GM12878 (cell line): ENCODE measurements at regions not wholly inside any gene's neighbourhood (a gene's known extent, or its start where the extent isn't known, plus 50 kb on each side); places are given as distances from the start of the nearest gene placed in this dataset.

ENCODE experiments used
- ATAC-seq: fragments of 200-7000 bp; cut with Tn5 transposase; 3 replicates; pipeline ENCODE4 v1.9.1; 2020; ENCODE audit warnings: mild to moderate bottlenecking, moderate library complexity
- BruUV-seq: library from RNA; stranded (reverse); fragments of 400-500 nt; replicated peaks from 2 replicates; lab custom pipeline; 2021; lab: Mats Ljungman, UMichigan
- CTCF ChIA-PET: fragments of 300-600 bp; sonication (Branson Sonifier 250); formaldehyde crosslinking; extraction: SDS; loops from one replicate; lab custom pipeline; 2021; ENCODE audit warnings: inconsistent platforms; lab: Yijun Ruan, JAX
- POLR2A ChIA-PET: fragments of 350-600 bp; formaldehyde crosslinking; extraction: SDS; loops from one replicate; lab custom pipeline; 2021; ENCODE audit warnings: inconsistent platforms; lab: Charles Lee
- RAD21 ChIA-PET: fragments of 300-600 bp; sonication (Branson Sonifier 250); formaldehyde crosslinking; loops from one replicate; lab custom pipeline; 2023; ENCODE audit warnings: antibody characterized with exemption; ENCODE audit not compliant: unreplicated experiment; lab: Charles Lee
- SMC1A ChIA-PET: fragments of 300-600 bp; sonication (Branson Sonifier 250); formaldehyde crosslinking; loops from one replicate; lab custom pipeline; 2023; ENCODE audit not compliant: unreplicated experiment, uncharacterized antibody; lab: Charles Lee
- DNase-seq: peaks from one replicate; pipeline ENCODE4 v3.0.0-alpha.2; 2011; ENCODE audit warnings: low read depth, low spot score
- FAIRE-seq: peaks from 3 replicates; lab custom pipeline; 2011; peaks lifted over from hg19 to GRCh38; lab: Jason Lieb, UNC
- H2AFZ ChIP-seq: 2 replicates; pipeline ENCODE4 v1.6.0; 2011; ENCODE audit warnings: low read depth, low read length, control low read depth; ENCODE audit not compliant: control insufficient read depth
- H3K27ac ChIP-seq: 2 replicates; pipeline ENCODE4 v1.5.1; 2011; ENCODE audit warnings: control low read depth; ENCODE audit not compliant: control insufficient read depth, insufficient read depth
- H3K27me3 ChIP-seq, 2 experiments: replicated peaks in 1 of 2; 2 replicates each; pipeline versions ENCODE4 v1.6.0 to v1.6.1; 2011; ENCODE audit warnings: low read length in 1 of 2; ENCODE audit not compliant: control insufficient read depth in 2 of 2, insufficient read depth in 2 of 2
- H3K36me3 ChIP-seq, 2 experiments: 2 replicates each; pipeline ENCODE4 v1.5.1; 2011; ENCODE audit warnings: low read length in 1 of 2; ENCODE audit not compliant: control insufficient read depth in 2 of 2, insufficient read depth in 2 of 2
- H3K4me1 ChIP-seq: 2 replicates; pipeline ENCODE4 v1.6.1; 2011; ENCODE audit warnings: mild to moderate bottlenecking, low read length, moderate library complexity, mixed read lengths; ENCODE audit not compliant: control insufficient read depth, insufficient read depth
- H3K4me2 ChIP-seq: 2 replicates; pipeline ENCODE4 v1.6.0; 2011; ENCODE audit warnings: control low read depth; ENCODE audit not compliant: control insufficient read depth, insufficient read depth
- H3K4me3 ChIP-seq: fragments of 200-600 bp; sonication (generic); 2 replicates; pipeline ENCODE4 v1.5.1; 2016
- H3K79me2 ChIP-seq: 2 replicates; pipeline ENCODE4 v1.6.0; 2011; ENCODE audit warnings: low read length; ENCODE audit not compliant: control insufficient read depth, insufficient read depth
- H3K9ac ChIP-seq: 2 replicates; pipeline ENCODE4 v1.8.0; 2011; ENCODE audit warnings: low read length, control low read depth, mixed read lengths; ENCODE audit not compliant: control insufficient read depth, insufficient read depth
- H3K9me3 ChIP-seq: replicated peaks from 3 replicates; pipeline ENCODE4 v1.5.1; 2011; ENCODE audit warnings: mild to moderate bottlenecking, low read length; ENCODE audit not compliant: control insufficient read depth, insufficient read depth
- H4K20me1 ChIP-seq: 2 replicates; pipeline ENCODE4 v1.6.0; 2011; ENCODE audit not compliant: control insufficient read depth, insufficient read depth
- ASH2L ChIP-seq: fragments of 300-600, 200-600 bp; sonication (generic); IDR thresholded peaks from 2 replicates; pipeline ENCODE4 v1.6.1; 2017; ENCODE audit warnings: low read depth, mild to moderate bottlenecking, borderline replicate concordance
- CBX3 ChIP-seq: fragments of 200-600 bp; sonication (generic); IDR thresholded peaks from 2 replicates; pipeline ENCODE4 v1.6.1; 2016; ENCODE audit warnings: low read depth, borderline replicate concordance
- CREB1 ChIP-seq: IDR thresholded peaks from 2 replicates; pipeline ENCODE4 v1.6.1; 2012; ENCODE audit warnings: low read depth, mild to moderate bottlenecking, inconsistent platforms
- EGR1 ChIP-seq, 2 experiments: IDR thresholded peaks; 1 replicate in 1 of 2; 2 replicates in 1 of 2; pipeline ENCODE4 v1.6.1; 2011 to 2012; ENCODE audit warnings: low read depth in 2 of 2, low read length in 2 of 2, borderline replicate concordance in 1 of 2, mild to moderate bottlenecking in 1 of 2, moderate library complexity in 1 of 2
- ETV6 ChIP-seq, 2 experiments: fragments of 450-650 bp in 1 of 2; IDR thresholded peaks in 1 of 2; conservative IDR thresholded peaks in 1 of 2; 2 replicates each; pipeline ENCODE4 v1.6.1; 2014; ENCODE audit warnings: antibody characterized with exemption in 1 of 2, borderline replicate concordance in 1 of 2, low read depth in 1 of 2, mild to moderate bottlenecking in 1 of 2, moderate library complexity in 1 of 2
- FOXK2 ChIP-seq: fragments of 450-650 bp; IDR thresholded peaks from 2 replicates; pipeline ENCODE4 v1.6.1; 2017; ENCODE audit warnings: mild to moderate bottlenecking, moderate library complexity
- IKZF1 ChIP-seq: fragments of 450-650 bp; conservative IDR thresholded peaks from 2 replicates; pipeline ENCODE4 v1.6.1; 2017; ENCODE audit warnings: antibody characterized with exemption, mild to moderate bottlenecking
- MTA3 ChIP-seq: IDR thresholded peaks from 2 replicates; pipeline ENCODE4 v1.6.1; 2012; ENCODE audit warnings: low read length, inconsistent platforms, borderline replicate concordance
- RB1 ChIP-seq: fragments of 450-650 bp; formaldehyde crosslinking; IDR thresholded peaks from 2 replicates; pipeline ENCODE4 v1.6.1; 2017; ENCODE audit warnings: mild to moderate bottlenecking, borderline replicate concordance
- SUZ12 ChIP-seq: fragments of 200-600 bp; sonication (generic); IDR thresholded peaks from one replicate; pipeline ENCODE4 v1.6.1; 2018; ENCODE audit warnings: antibody characterized with exemption, mild to moderate bottlenecking; ENCODE audit not compliant: unreplicated experiment
- TCF3 ChIP-seq: IDR thresholded peaks from 2 replicates; pipeline ENCODE4 v1.6.1; 2012; ENCODE audit warnings: low read depth, mild to moderate bottlenecking, low read length, borderline replicate concordance; ENCODE audit not compliant: insufficient read depth
- WGBS: methylation state at CpG from one replicate; pipeline ENCODE4 v1.1.6; 2016; ENCODE audit warnings: low lambda C conversion rate; ENCODE audit not compliant: insufficient replicate concordance, insufficient coverage; ENCODE audit errors: missing lambda C conversion rate; 5-methylcytosine and 5-hydroxymethylcytosine counted together
- in situ Hi-C: fragments of 300-500 bp; cut with MboI; formaldehyde crosslinking; loops from 9 replicates; pipeline ENCODE4 v1.14.3; 2018; ENCODE audit warnings: mixed read lengths
- intact Hi-C: fragments of 100-400 bp; cut with micrococcal nuclease; formaldehyde crosslinking; loops from one replicate; pipeline ENCODE4 v1.14.2; 2022; ENCODE audit not compliant: unreplicated experiment
- TF ChIP-seq, protein P1 (sequence below): IDR thresholded peaks from 2 replicates; pipeline ENCODE4 v1.6.1; 2012; ENCODE audit warnings: low read depth, low read length, improper control_type of control experiment
- TF ChIP-seq, protein P2 (sequence below): fragments of 450-650 bp; IDR thresholded peaks from 2 replicates; pipeline ENCODE4 v1.6.1; 2017; ENCODE audit warnings: low read depth, mild to moderate bottlenecking, moderate library complexity
- TF ChIP-seq, protein P3 (sequence below): IDR thresholded peaks from 2 replicates; pipeline ENCODE4 v1.6.1; 2011; ENCODE audit warnings: borderline replicate concordance, low read depth, mild to moderate bottlenecking, moderate library complexity, low read length; ENCODE audit not compliant: insufficient read depth, poor library complexity, severe bottlenecking
- TF ChIP-seq, protein P4 (sequence below): fragments of 450-650 bp; IDR thresholded peaks from 2 replicates; pipeline ENCODE4 v1.6.1; 2017; ENCODE audit warnings: mild to moderate bottlenecking, moderate library complexity

DNA sequence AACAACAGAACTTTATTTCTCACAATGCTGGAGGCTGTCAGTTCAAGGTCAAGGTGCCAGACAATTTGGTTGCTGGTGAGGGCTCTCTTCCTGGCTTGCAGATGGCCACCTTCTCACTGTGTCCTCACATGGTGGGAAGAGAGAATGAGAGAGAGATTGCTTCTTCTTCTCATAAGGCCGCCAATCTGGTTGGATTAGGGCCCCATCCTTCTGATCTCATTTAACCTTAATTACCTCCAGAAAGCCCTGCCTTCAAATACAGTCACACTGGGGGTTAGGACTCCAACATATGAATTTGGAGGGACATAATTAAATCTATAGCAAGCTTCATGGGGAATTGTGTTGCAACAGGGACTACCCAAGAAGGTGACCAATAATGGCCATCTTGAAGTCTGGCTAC is 110.2 kb downstream of the LHX2 start:
- H3K9ac ChIP-seq = no peak overlapping the region
- no peaks in the 10 kb centered on the region for H4K20me1 ChIP-seq
- RAD21 ChIA-PET = interaction anchor here (0.6 to 1.2 kb wide), 4 partner anchors 76 to 170 kb away, joined by 3 read pairs; no protein-coding TSS in a partner anchor
- H3K79me2 ChIP-seq = no peaks in the 10 kb centered on the region
- H3K27me3 ChIP-seq = no peaks in the 10 kb centered on the region
- FAIRE-seq (no peak), ATAC-seq (no peak), DNase-seq (no peak)
- in situ Hi-C loops = no loop called here
- no peaks in the 10 kb centered on the region for H3K36me3 ChIP-seq
- H3K27ac ChIP-seq = no peak overlapping the region
- POLR2A ChIA-PET = no interaction called here
- intact Hi-C loops = loop anchor here (10.0 kb wide), 2 partner anchors 233 to 263 kb away; no protein-coding TSS in a partner anchor
- H3K9me3 ChIP-seq = peaks cover 6% of the 10 kb centered on the region; the same call in 2 of the 3 replicates
- H3K4me3 ChIP-seq = no peak overlapping the region
- 0 out of 2 replicates have a peak, but pooled peaks cover 2% of the 10 kb centered on the region for H3K4me1 ChIP-seq
- CTCF ChIA-PET = interaction anchor here (0.8 to 2.4 kb wide), 9 partner anchors 11 to 415 kb away, joined by 3 to 11 read pairs (median 4); no protein-coding TSS in a partner anchor
- no peak overlapping the region for H2AFZ ChIP-seq
- TF ChIP-seq, protein P1, sequence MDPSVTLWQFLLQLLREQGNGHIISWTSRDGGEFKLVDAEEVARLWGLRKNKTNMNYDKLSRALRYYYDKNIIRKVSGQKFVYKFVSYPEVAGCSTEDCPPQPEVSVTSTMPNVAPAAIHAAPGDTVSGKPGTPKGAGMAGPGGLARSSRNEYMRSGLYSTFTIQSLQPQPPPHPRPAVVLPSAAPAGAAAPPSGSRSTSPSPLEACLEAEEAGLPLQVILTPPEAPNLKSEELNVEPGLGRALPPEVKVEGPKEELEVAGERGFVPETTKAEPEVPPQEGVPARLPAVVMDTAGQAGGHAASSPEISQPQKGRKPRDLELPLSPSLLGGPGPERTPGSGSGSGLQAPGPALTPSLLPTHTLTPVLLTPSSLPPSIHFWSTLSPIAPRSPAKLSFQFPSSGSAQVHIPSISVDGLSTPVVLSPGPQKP = no peak
- TF ChIP-seq ASH2L (no peak), RB1 (no peak), MTA3 (no peak), EGR1 (IDR thresholded peaks at IDR 0.05; ENCODE audit: borderline replicate concordance in 1 of 2, low read depth in 2 of 2, low read length in 2 of 2) (no peak), SUZ12 (no peak), TCF3 (no peak), CBX3 (no peak), ETV6 (conservative IDR thresholded peaks at IDR 0.05 in 1 of 2, IDR thresholded peaks at IDR 0.05 in 1 of 2; ENCODE audit: borderline replicate concordance in 1 of 2, low read depth in 1 of 2) (no peak), FOXK2 (no peak), IKZF1 (no peak), CREB1 (no peak)
- TF ChIP-seq, protein P2, sequence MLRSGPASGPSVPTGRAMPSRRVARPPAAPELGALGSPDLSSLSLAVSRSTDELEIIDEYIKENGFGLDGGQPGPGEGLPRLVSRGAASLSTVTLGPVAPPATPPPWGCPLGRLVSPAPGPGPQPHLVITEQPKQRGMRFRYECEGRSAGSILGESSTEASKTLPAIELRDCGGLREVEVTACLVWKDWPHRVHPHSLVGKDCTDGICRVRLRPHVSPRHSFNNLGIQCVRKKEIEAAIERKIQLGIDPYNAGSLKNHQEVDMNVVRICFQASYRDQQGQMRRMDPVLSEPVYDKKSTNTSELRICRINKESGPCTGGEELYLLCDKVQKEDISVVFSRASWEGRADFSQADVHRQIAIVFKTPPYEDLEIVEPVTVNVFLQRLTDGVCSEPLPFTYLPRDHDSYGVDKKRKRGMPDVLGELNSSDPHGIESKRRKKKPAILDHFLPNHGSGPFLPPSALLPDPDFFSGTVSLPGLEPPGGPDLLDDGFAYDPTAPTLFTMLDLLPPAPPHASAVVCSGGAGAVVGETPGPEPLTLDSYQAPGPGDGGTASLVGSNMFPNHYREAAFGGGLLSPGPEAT = no peak
- TF ChIP-seq, protein P3, sequence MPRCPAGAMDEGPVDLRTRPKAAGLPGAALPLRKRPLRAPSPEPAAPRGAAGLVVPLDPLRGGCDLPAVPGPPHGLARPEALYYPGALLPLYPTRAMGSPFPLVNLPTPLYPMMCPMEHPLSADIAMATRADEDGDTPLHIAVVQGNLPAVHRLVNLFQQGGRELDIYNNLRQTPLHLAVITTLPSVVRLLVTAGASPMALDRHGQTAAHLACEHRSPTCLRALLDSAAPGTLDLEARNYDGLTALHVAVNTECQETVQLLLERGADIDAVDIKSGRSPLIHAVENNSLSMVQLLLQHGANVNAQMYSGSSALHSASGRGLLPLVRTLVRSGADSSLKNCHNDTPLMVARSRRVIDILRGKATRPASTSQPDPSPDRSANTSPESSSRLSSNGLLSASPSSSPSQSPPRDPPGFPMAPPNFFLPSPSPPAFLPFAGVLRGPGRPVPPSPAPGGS = no peak
- TF ChIP-seq, protein P4, sequence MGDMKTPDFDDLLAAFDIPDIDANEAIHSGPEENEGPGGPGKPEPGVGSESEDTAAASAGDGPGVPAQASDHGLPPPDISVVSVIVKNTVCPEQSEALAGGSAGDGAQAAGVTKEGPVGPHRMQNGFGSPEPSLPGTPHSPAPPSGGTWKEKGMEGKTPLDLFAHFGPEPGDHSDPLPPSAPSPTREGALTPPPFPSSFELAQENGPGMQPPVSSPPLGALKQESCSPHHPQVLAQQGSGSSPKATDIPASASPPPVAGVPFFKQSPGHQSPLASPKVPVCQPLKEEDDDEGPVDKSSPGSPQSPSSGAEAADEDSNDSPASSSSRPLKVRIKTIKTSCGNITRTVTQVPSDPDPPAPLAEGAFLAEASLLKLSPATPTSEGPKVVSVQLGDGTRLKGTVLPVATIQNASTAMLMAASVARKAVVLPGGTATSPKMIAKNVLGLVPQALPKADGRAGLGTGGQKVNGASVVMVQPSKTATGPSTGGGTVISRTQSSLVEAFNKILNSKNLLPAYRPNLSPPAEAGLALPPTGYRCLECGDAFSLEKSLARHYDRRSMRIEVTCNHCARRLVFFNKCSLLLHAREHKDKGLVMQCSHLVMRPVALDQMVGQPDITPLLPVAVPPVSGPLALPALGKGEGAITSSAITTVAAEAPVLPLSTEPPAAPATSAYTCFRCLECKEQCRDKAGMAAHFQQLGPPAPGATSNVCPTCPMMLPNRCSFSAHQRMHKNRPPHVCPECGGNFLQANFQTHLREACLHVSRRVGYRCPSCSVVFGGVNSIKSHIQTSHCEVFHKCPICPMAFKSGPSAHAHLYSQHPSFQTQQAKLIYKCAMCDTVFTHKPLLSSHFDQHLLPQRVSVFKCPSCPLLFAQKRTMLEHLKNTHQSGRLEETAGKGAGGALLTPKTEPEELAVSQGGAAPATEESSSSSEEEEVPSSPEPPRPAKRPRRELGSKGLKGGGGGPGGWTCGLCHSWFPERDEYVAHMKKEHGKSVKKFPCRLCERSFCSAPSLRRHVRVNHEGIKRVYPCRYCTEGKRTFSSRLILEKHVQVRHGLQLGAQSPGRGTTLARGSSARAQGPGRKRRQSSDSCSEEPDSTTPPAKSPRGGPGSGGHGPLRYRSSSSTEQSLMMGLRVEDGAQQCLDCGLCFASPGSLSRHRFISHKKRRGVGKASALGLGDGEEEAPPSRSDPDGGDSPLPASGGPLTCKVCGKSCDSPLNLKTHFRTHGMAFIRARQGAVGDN = no peak
- SMC1A ChIA-PET = interaction anchor here (0.8 to 1.6 kb wide), 4 partner anchors 11 to 161 kb away, joined by 3 to 4 read pairs (median 3); no protein-coding TSS in a partner anchor
- no TSS peak for BruUV-seq
- WGBS = 5% methylated on average over 1 of the region's 1 CpG
- H3K4me2 ChIP-seq = no peak overlapping the region
